ENCODE measurements at regions not wholly inside any gene's neighbourhood (a gene's known extent, or its start where the extent isn't known, plus 50 kb on each side); places are given as distances from the start of the nearest gene placed in this dataset.

- no peak for DNase-seq
Observed at GRCh38 chr5:105617436-105618215, 2053.1 kb downstream of the EFNA5 start.

DNA sequence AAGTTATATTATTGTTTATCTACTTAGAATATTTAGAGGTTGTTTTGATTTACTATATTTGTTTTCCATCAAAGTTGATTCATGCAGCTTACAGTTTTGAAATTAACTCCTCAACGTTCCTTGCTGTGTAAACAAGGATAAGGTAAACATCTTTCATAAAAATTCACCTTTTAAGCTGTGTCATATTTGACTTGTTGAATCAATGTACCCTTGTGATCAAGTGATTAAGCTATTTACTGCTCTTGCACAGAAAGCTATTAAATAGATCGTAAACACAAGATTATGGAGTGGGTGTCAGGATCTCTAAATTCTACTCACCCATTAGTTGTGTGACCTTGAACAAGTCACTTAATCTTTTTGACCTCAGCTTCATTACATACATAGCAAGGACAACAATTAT lies 2054.0 kb upstream of the NUDT12 start:
- DNase-seq = no peak

DNA sequence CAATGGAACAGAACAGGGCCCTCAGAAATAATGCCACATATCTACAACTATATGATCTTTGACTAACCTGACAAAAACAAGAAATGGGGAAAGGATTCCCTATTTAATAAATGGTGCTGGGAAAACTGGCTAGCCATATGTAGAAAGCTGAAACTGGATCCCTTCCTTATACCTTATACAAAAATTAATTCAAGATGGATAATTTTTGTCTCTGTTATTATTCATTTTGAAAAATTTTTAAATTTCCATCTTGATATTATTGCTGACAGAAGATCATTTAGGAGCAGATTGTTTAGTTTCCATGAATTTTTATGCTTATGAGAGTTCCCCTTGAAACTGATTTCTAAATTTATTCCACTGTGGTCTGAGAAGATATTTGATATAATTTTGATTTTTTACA lies 2039.8 kb upstream of the NUDT12 start:
- peak in 1 of 2 experiments; percentile 19 for DNase-seq

- no peak for DNase-seq
Observed at GRCh38 chr5:105593011-105593760, 2030.6 kb upstream of the NUDT12 start.

DNA sequence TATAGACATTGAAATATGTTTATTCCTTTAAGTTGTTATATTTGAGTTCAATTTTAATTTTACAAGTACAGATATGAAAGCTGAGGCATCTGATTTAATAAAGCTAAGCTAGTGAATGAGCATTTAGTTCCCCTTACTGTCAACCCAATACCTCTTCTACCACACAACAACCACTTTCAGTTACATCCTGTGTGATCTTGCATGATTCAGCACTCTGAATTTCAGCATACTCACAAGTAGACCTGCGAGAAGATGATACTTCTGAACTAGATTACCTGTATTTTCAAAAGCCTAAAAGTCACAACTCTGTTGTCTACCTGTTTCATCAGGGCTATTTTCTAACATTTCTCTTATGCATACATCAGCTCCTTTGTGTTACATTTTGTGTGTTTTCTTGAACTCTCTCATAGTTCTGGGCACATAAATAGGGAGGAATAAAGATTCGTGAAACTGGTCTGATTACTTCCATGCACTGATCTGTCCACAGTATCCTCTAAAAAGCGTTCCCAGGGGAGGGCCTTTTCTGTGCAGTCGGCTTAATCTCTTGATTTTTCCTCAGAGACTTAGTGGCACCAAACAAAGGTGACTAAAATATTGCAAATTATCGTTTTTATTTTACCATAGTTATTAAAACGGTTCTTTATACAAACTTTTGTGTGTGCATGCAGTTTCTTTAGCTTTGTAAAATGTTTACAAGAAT lies 2025.5 kb upstream of the NUDT12 start:
- DNase-seq = no peak

- DNase-seq = no peak
Observed at GRCh38 chr5:105581988-105582690, 2019.5 kb upstream of the NUDT12 start.

DNA sequence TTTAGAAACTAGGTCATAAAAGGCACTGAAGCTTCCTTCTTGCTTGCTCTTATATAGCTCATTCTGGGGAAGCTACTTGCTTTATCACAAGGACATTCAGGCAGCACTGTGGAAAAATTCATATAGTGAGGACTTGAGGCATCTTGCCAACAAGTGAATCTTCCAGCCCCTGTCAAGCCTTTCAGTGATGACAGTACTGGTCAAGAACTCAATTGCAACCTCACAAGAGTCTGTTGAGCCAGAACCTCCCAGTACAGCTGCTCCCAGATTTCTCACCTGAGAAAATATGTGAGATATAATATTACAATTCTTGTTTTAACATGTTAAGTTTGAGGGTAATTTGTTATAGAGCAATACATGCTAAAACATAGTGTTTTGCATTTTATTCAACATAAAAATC lies 2011.0 kb upstream of the NUDT12 start:
- no peak for DNase-seq

- no peak for DNase-seq
Observed at GRCh38 chr5:105565531-105565930, 2002.9 kb upstream of the NUDT12 start.

GRCh38 chr5:105563842-105564241 lies 2001.3 kb upstream of the NUDT12 start:
- no peak for DNase-seq

DNA sequence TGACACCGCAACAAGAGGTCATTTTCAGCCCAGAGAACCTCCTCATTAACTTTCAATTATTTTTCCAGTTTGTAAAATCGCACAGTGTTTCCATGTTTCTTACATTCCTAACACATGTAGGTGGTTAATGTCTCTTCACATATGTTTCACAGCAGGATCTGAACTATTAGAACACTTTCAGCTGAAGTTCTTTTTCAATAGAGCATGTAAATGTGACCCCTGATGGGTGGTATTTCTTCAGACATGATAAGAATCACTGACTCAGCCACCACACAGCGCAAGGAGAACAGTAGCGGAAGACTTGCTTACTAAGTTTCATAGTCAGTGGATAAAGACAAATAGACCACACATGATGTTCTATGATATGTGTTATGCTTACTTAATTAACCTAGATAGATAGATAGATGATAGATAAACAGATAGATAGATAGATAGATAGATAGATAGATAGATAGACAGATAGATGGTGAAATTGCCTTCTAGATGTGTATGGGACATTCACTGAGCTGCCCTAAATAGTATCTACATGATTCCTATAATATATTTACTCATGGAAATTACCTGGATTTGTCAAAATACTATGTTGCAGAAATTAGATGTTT lies 1992.1 kb upstream of the NUDT12 start:
- no peak for DNase-seq

- DNase-seq = no peak
Observed at GRCh38 chr5:105544300-105544699, 1981.7 kb upstream of the NUDT12 start.

- no peak for DNase-seq
Observed at GRCh38 chr5:105536675-105537074, 1974.1 kb upstream of the NUDT12 start.

- no peak for DNase-seq
Observed at GRCh38 chr5:105530716-105531261, 1968.2 kb upstream of the NUDT12 start.

GRCh38 chr5:105529851-105530250 lies 1967.3 kb upstream of the NUDT12 start:
- no peak for DNase-seq

DNA sequence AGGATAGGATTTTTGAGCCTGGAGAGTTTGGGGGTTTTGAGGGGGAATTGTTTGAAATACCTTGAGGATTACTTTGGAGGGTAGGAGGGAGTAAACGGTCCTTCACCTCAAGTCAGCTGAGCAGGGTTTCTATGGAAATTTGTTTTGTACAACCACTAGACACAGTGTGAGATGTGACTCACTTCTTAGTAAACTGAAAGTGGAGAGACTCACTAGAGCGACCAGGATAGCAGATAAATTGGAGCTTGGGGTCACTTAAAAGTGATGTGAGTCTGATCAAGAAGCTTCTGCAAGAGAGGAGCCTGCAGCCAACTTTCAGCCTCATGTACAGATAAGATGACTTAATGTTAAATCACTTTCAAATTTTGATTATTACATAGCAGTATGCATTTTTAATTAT lies 1945.9 kb upstream of the NUDT12 start:
- no peak for DNase-seq

GRCh38 chr5:105506692-105507277 lies 1944.2 kb upstream of the NUDT12 start:
- DNase-seq = peak in 1 of 2 experiments; percentile 39

DNA sequence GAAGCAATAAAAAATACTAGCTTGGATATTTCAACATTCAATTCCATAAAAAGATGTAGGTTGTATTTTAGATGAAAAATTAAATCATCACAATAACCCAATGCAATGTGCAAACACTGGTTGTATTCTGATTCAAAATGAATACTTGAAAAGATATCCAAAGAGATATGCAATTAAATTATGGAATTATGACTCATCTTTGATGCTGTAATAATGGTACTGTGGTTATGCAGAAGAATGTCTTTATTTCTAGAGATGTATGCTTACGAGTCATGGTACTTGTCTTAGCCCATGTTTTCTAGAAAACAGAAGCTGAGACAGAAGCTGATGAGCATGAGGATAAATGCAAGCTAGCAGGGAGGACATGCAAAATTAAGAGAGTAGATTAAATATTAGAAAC lies 1941.4 kb upstream of the NUDT12 start:
- no peak for DNase-seq

GRCh38 chr5:105501315-105501714 lies 1938.7 kb upstream of the NUDT12 start:
- DNase-seq = no peak

GRCh38 chr5:105475401-105475800 lies 1912.8 kb upstream of the NUDT12 start:
- no peak for DNase-seq

GRCh38 chr5:105462377-105462776 lies 1899.8 kb upstream of the NUDT12 start:
- no peak for DNase-seq

GRCh38 chr5:105460721-105461120 lies 1898.1 kb upstream of the NUDT12 start:
- no peak for DNase-seq

GRCh38 chr5:105453216-105453807 lies 1890.7 kb upstream of the NUDT12 start:
- DNase-seq = no peak
